ENCODE measurements at regions not wholly inside any gene's neighbourhood (a gene's known extent, or its start where the extent isn't known, plus 50 kb on each side); places are given as distances from the start of the nearest gene placed in this dataset.

DNA sequence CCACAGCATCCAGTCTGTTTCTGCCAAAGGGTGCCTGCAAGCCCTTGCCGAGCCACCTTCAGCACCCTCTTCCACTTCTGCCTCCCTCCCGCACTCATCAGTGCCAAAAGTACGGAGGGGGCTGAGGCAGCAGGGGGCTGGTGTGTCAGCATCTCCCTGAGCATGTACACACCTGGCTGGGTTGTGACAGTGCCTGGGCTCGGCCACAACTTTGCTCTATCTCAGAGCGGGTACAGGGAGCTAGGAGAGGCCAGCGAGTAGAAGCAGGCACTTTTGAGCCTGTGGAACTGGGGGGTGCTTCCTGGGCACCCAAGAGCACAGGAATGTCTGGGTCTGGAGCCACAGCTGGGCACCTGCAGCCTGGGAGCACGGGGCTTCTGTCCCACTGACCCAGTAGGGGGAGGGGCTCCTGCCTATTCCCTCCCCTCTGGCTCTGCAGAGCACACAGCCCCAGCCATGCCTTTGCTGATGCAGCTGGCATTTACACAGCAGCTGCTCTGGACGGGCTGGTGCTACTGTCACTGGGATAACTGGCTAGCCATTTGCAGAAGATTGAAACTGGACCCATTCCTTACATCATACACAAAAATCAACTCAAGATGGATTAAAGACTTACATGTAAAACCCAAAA is 319.8 kb upstream of the RRP15 start:
- H3K4me1 ChIP-seq (ENCODE audit: control insufficient read depth, insufficient read depth, low read length), result no peaks in the 10 kb centered on the region
- no peak overlapping the region for H3K4me3 ChIP-seq (ENCODE audit: insufficient read depth, low read depth, low read length)
- H3K36me3 ChIP-seq (ENCODE audit: control insufficient read depth, insufficient read depth, low read length), result no peaks in the 10 kb centered on the region
- no peak overlapping the region for H3K27ac ChIP-seq (ENCODE audit: insufficient read depth, low read depth, low read length, poor library complexity, severe bottlenecking)
- H3K9me3 ChIP-seq (ENCODE audit: control insufficient read depth, low read length), result peaks cover 2% of the 10 kb centered on the region
- 89 to 93% methylated on average over 8 of the region's 8 CpGs for WGBS, 2 experiments
- no peaks in the 10 kb centered on the region for H3K27me3 ChIP-seq (ENCODE audit: control insufficient read depth, insufficient read depth, low read length, poor library complexity, severe bottlenecking)

GRCh38 chr1:217968085-217968484 is 317.0 kb upstream of the RRP15 start:
- Histone ChIP-seq H3K9me3 (ENCODE audit: control insufficient read depth, low read length) (peaks cover 2% of the 10 kb centered on the region), H3K27me3 (ENCODE audit: control insufficient read depth, insufficient read depth, low read length, poor library complexity, severe bottlenecking) (no peaks in the 10 kb centered on the region), H3K4me3 (ENCODE audit: insufficient read depth, low read depth, low read length) (no peak overlapping the region), H3K4me1 (ENCODE audit: control insufficient read depth, insufficient read depth, low read length) (no peaks in the 10 kb centered on the region), H3K27ac (ENCODE audit: insufficient read depth, low read depth, low read length, poor library complexity, severe bottlenecking) (no peak overlapping the region), H3K36me3 (ENCODE audit: control insufficient read depth, insufficient read depth, low read length) (no peaks in the 10 kb centered on the region)
- WGBS, 2 experiments, result 87 to 89% methylated on average over 7 of the region's 7 CpGs

DNA sequence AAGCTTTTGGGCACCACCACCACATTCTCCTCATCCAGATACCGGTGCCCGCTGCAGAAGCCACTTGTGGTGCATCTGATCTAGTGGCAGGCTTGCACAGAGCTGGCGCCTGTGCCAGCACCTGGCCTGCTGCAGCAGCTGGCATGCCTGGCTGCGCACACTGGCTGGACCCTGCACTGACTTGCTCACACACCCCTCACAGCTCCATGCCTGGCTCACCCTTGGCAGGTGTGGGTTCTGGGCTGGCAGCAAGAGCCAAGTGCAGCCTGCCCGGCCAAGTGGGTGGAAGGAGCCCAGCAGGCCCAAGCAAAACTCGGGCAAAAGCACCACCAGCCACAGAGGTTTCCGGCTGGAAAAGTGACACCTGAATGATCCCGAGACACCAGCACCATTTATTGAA is 315.7 kb upstream of the RRP15 start:
- Histone ChIP-seq H3K27me3 (ENCODE audit: control insufficient read depth, insufficient read depth, low read length, poor library complexity, severe bottlenecking) (no peaks in the 10 kb centered on the region), H3K36me3 (ENCODE audit: control insufficient read depth, insufficient read depth, low read length) (no peaks in the 10 kb centered on the region), H3K9me3 (ENCODE audit: control insufficient read depth, low read length) (peaks cover 2% of the 10 kb centered on the region), H3K4me3 (ENCODE audit: insufficient read depth, low read depth, low read length) (no peak overlapping the region), H3K4me1 (ENCODE audit: control insufficient read depth, insufficient read depth, low read length) (no peaks in the 10 kb centered on the region), H3K27ac (ENCODE audit: insufficient read depth, low read depth, low read length, poor library complexity, severe bottlenecking) (no peak overlapping the region)
- WGBS, 2 experiments, result 79% methylated on average over 8 of the region's 8 CpGs

DNA sequence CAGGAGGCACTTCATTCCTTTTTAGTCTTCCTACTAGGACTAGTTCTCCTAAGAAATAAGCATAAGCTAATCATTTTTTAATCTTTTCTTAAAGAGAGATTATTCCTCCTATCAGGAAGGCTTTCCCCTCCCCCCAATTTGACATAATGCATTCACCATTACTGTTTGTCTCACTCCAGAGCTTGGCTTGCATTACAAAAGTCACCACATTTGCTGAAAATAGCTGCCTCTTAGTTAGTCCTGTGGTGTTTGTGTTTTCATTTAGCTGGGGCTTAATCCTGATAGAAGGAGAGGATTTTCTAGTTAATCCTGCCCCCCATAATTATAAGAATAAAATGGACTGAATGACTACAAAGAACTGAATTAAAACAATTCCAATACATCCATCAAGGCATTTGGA is 307.1 kb upstream of the RRP15 start:
- H3K4me1 ChIP-seq (ENCODE audit: control insufficient read depth, insufficient read depth, low read length), result no peaks in the 10 kb centered on the region
- no peaks in the 10 kb centered on the region for H3K9me3 ChIP-seq (ENCODE audit: control insufficient read depth, low read length)
- H3K36me3 ChIP-seq (ENCODE audit: control insufficient read depth, insufficient read depth, low read length), result no peaks in the 10 kb centered on the region
- H3K4me3 ChIP-seq (ENCODE audit: insufficient read depth, low read depth, low read length), result no peak overlapping the region
- no peak overlapping the region for H3K27ac ChIP-seq (ENCODE audit: insufficient read depth, low read depth, low read length, poor library complexity, severe bottlenecking)
- H3K27me3 ChIP-seq (ENCODE audit: control insufficient read depth, insufficient read depth, low read length, poor library complexity, severe bottlenecking), result no peaks in the 10 kb centered on the region

DNA sequence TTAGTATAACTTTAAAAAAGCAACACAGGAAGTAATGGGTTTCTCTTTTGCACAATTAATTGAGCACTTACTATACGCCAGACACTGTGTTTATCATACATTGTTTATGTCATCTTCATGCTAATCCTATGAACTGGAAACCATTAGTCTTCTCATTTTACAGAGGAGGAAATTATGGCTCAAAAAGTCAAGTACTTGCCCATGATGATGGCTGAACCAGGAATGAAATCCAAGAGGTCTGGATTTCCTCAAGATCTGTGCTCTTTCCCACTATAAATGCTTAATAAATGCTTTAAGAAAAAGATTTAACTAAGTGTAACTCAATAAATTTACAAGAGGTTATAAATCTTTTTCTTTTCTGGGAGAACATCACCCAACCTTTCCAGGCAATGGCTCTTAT is 303.7 kb upstream of the RRP15 start:
- Histone ChIP-seq H3K9me3 (ENCODE audit: control insufficient read depth, low read length) (no peaks in the 10 kb centered on the region), H3K36me3 (ENCODE audit: control insufficient read depth, insufficient read depth, low read length) (no peaks in the 10 kb centered on the region), H3K27ac (ENCODE audit: insufficient read depth, low read depth, low read length, poor library complexity, severe bottlenecking) (no peak overlapping the region), H3K4me1 (ENCODE audit: control insufficient read depth, insufficient read depth, low read length) (no peaks in the 10 kb centered on the region), H3K27me3 (ENCODE audit: control insufficient read depth, insufficient read depth, low read length, poor library complexity, severe bottlenecking) (no peaks in the 10 kb centered on the region), H3K4me3 (ENCODE audit: insufficient read depth, low read depth, low read length) (no peak overlapping the region)
- 96% methylated on average over 1 of the region's 1 CpG; no CpG with 5 or more reads in 1 of the 2 experiments for WGBS, 2 experiments

GRCh38 chr1:217982331-217983050 is 302.6 kb upstream of the RRP15 start:
- no peaks in the 10 kb centered on the region for H3K9me3 ChIP-seq (ENCODE audit: control insufficient read depth, low read length)
- no peak overlapping the region for H3K27ac ChIP-seq (ENCODE audit: insufficient read depth, low read depth, low read length, poor library complexity, severe bottlenecking)
- WGBS, 2 experiments, result 93 to 95% methylated on average over 19 of the region's 19 CpGs
- H3K4me3 ChIP-seq (ENCODE audit: insufficient read depth, low read depth, low read length), result no peak overlapping the region
- H3K4me1 ChIP-seq (ENCODE audit: control insufficient read depth, insufficient read depth, low read length), result no peaks in the 10 kb centered on the region
- no peaks in the 10 kb centered on the region for H3K36me3 ChIP-seq (ENCODE audit: control insufficient read depth, insufficient read depth, low read length)
- no peaks in the 10 kb centered on the region for H3K27me3 ChIP-seq (ENCODE audit: control insufficient read depth, insufficient read depth, low read length, poor library complexity, severe bottlenecking)

GRCh38 chr1:217983051-217983375 is 302.1 kb upstream of the RRP15 start:
- H3K36me3 ChIP-seq (ENCODE audit: control insufficient read depth, insufficient read depth, low read length), result no peaks in the 10 kb centered on the region
- no peaks in the 10 kb centered on the region for H3K4me1 ChIP-seq (ENCODE audit: control insufficient read depth, insufficient read depth, low read length)
- no peaks in the 10 kb centered on the region for H3K9me3 ChIP-seq (ENCODE audit: control insufficient read depth, low read length)
- H3K27me3 ChIP-seq (ENCODE audit: control insufficient read depth, insufficient read depth, low read length, poor library complexity, severe bottlenecking), result no peaks in the 10 kb centered on the region
- H3K4me3 ChIP-seq (ENCODE audit: insufficient read depth, low read depth, low read length), result no peak overlapping the region
- 67 to 81% methylated on average over 4 of the region's 4 CpGs for WGBS, 2 experiments
- no peak overlapping the region for H3K27ac ChIP-seq (ENCODE audit: insufficient read depth, low read depth, low read length, poor library complexity, severe bottlenecking)

DNA sequence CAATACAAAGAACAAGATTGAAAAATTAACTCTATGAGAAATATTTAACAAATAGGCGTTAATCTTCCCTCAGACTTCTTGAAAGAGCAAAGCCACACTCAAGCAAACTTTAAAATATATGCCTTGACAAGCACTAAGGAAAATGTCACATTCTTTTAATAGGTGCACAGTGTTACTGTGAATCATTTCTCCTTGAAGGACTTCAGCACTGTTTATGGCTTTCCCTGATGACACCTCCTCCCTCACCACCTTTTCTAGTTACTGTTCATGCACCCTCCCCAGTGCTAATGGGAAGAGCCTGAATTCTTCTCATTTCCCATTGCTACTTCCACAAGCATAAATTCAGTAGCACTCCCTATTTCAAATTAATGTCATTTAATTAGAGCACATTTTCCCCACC is 299.5 kb upstream of the RRP15 start:
- H3K4me3 ChIP-seq (ENCODE audit: insufficient read depth, low read depth, low read length), result no peak overlapping the region
- H3K4me1 ChIP-seq (ENCODE audit: control insufficient read depth, insufficient read depth, low read length), result no peaks in the 10 kb centered on the region
- 86 to 94% methylated on average over 1 of the region's 1 CpG for WGBS, 2 experiments
- H3K36me3 ChIP-seq (ENCODE audit: control insufficient read depth, insufficient read depth, low read length), result no peaks in the 10 kb centered on the region
- no peak overlapping the region for H3K27ac ChIP-seq (ENCODE audit: insufficient read depth, low read depth, low read length, poor library complexity, severe bottlenecking)
- no peaks in the 10 kb centered on the region for H3K27me3 ChIP-seq (ENCODE audit: control insufficient read depth, insufficient read depth, low read length, poor library complexity, severe bottlenecking)
- H3K9me3 ChIP-seq (ENCODE audit: control insufficient read depth, low read length), result no peaks in the 10 kb centered on the region

DNA sequence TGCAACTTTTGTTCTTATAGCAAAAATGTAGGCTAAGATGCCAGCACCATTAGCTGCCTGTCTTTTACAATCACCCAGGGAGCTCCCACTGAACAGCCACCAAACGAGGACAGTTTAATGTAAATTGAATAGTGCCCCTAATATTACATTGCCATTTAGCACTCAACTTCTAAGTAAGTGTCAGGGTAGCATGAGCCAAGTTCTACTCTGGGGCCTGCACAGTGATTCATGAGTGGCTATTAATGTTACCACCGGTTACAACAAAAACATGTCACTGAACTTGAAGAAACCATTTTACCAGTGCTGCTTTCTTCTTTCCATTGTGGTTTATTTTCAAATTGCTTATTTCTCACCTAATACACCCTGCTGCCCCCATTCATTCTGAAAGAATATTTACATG is 295.6 kb upstream of the RRP15 start:
- Histone ChIP-seq H3K4me3 (ENCODE audit: insufficient read depth, low read depth, low read length) (no peak overlapping the region), H3K27ac (ENCODE audit: insufficient read depth, low read depth, low read length, poor library complexity, severe bottlenecking) (no peak overlapping the region), H3K4me1 (ENCODE audit: control insufficient read depth, insufficient read depth, low read length) (no peaks in the 10 kb centered on the region), H3K9me3 (ENCODE audit: control insufficient read depth, low read length) (no peaks in the 10 kb centered on the region), H3K27me3 (ENCODE audit: control insufficient read depth, insufficient read depth, low read length, poor library complexity, severe bottlenecking) (no peaks in the 10 kb centered on the region), H3K36me3 (ENCODE audit: control insufficient read depth, insufficient read depth, low read length) (no peaks in the 10 kb centered on the region)
- WGBS, 2 experiments, result 93 to 98% methylated on average over 1 to 2 of the region's 2 CpGs

- Histone ChIP-seq H3K4me3 (ENCODE audit: insufficient read depth, low read depth, low read length) (no peak overlapping the region), H3K4me1 (ENCODE audit: control insufficient read depth, insufficient read depth, low read length) (no peaks in the 10 kb centered on the region), H3K9me3 (ENCODE audit: control insufficient read depth, low read length) (no peaks in the 10 kb centered on the region), H3K27me3 (ENCODE audit: control insufficient read depth, insufficient read depth, low read length, poor library complexity, severe bottlenecking) (no peaks in the 10 kb centered on the region), H3K27ac (ENCODE audit: insufficient read depth, low read depth, low read length, poor library complexity, severe bottlenecking) (no peak overlapping the region), H3K36me3 (ENCODE audit: control insufficient read depth, insufficient read depth, low read length) (no peaks in the 10 kb centered on the region)
- 72 to 81% methylated on average over 3 of the region's 4 CpGs for WGBS, 2 experiments
Observed at GRCh38 chr1:217993439-217993838, 291.7 kb upstream of the RRP15 start.
